ENCODE measurements at regions not wholly inside any gene's neighbourhood (a gene's known extent, or its start where the extent isn't known, plus 50 kb on each side); places are given as distances from the start of the nearest gene placed in this dataset.
A peak's percentile ranks its signal among the peaks of the same experiment; 100 is the strongest.

- DNase-seq (ENCODE audit: low spot score in 2 of 2, unreplicated experiment in 2 of 2), result no peak
- no peak overlapping the region for H3K27ac Mint-ChIP-seq
- no peak for TF ChIP-seq CTCF (IDR thresholded peaks at IDR 0.05; ENCODE audit: unreplicated experiment)
- no peaks in the 10 kb centered on the region for H3K9me3 Mint-ChIP-seq
- no peak overlapping the region for H3K4me3 Mint-ChIP-seq
- no peaks in the 10 kb centered on the region for H3K27me3 Mint-ChIP-seq (ENCODE audit: low read depth)
- H3K4me1 Mint-ChIP-seq, result peaks cover 45% of the 10 kb centered on the region
- no peaks in the 10 kb centered on the region for H3K36me3 Mint-ChIP-seq
Measured at GRCh38 chr12:46439793-46440511, 67.4 kb upstream of the SLC38A2 start.

GRCh38 chr12:46438719-46439319, 66.2 kb upstream of the SLC38A2 start:
- Mint-ChIP-seq H3K4me3 (no peak overlapping the region), H3K27me3 (ENCODE audit: low read depth) (no peaks in the 10 kb centered on the region)
- TF ChIP-seq CTCF (IDR thresholded peaks at IDR 0.05; ENCODE audit: unreplicated experiment), result no peak

GRCh38 chr12:46438256-46438655, 65.7 kb upstream of the SLC38A2 start:
- peaks cover 37% of the 10 kb centered on the region for H3K4me1 Mint-ChIP-seq
- no peak overlapping the region for H3K27ac Mint-ChIP-seq
- no peak for DNase-seq (ENCODE audit: low spot score in 2 of 2, unreplicated experiment in 2 of 2)
- TF ChIP-seq CTCF (IDR thresholded peaks at IDR 0.05; ENCODE audit: unreplicated experiment), result no peak
- no peaks in the 10 kb centered on the region for H3K36me3 Mint-ChIP-seq
- H3K4me3 Mint-ChIP-seq, result no peak overlapping the region
- H3K9me3 Mint-ChIP-seq, result no peaks in the 10 kb centered on the region
- H3K27me3 Mint-ChIP-seq (ENCODE audit: low read depth), result no peaks in the 10 kb centered on the region

More at GRCh38 chr12:46438719-46439319, 66.2 kb upstream of the SLC38A2 start:
- Mint-ChIP-seq H3K9me3 (no peaks in the 10 kb centered on the region), H3K36me3 (no peaks in the 10 kb centered on the region), H3K27ac (no peak overlapping the region), H3K4me1 (peaks cover 39% of the 10 kb centered on the region)
- DNase-seq (ENCODE audit: low spot score in 2 of 2, unreplicated experiment in 2 of 2), result no peak

- no peak for DNase-seq (ENCODE audit: low spot score in 2 of 2, unreplicated experiment in 2 of 2)
- TF ChIP-seq CTCF (IDR thresholded peaks at IDR 0.05; ENCODE audit: unreplicated experiment), result no peak
- H3K4me1 Mint-ChIP-seq, result peaks cover 32% of the 10 kb centered on the region
Measured at GRCh38 chr12:46437469-46437868, 64.9 kb upstream of the SLC38A2 start.

DNA sequence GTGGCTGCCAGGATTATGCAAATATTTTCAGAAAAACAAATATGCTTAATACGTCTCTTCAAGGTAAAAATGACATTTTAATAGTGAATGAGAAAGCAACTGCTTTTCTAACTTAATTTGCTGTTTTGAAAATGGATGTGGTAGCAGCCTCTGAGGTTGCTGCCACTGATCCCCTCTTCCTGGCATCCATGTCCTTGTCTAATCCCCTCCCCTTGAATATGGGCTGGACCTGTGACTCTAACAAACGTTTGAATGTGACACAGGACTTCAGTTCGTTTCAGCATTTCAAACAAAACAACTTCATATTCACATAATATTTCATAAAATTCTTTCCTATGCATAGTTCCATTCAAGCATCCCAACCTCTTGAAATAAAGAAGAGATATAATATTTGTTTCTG, 64.2 kb upstream of the SLC38A2 start:
- peaks cover 36% of the 10 kb centered on the region for H3K4me1 Mint-ChIP-seq
- H3K36me3 Mint-ChIP-seq, result no peaks in the 10 kb centered on the region
- TF ChIP-seq CTCF (IDR thresholded peaks at IDR 0.05; ENCODE audit: unreplicated experiment), result no peak
- H3K27me3 Mint-ChIP-seq (ENCODE audit: low read depth), result no peaks in the 10 kb centered on the region
- H3K27ac Mint-ChIP-seq, result no peak overlapping the region
- no peak overlapping the region for H3K4me3 Mint-ChIP-seq
- no peaks in the 10 kb centered on the region for H3K9me3 Mint-ChIP-seq
- no peak for DNase-seq (ENCODE audit: low spot score in 2 of 2, unreplicated experiment in 2 of 2)

More at GRCh38 chr12:46437469-46437868, 64.9 kb upstream of the SLC38A2 start:
- Mint-ChIP-seq H3K27ac (peak overlapping the region; percentile 4), H3K4me3 (no peak overlapping the region), H3K36me3 (no peaks in the 10 kb centered on the region), H3K27me3 (ENCODE audit: low read depth) (no peaks in the 10 kb centered on the region), H3K9me3 (no peaks in the 10 kb centered on the region)
